NCI-H460 (cell line): ENCODE measurements at regions not wholly inside any gene's neighbourhood (a gene's known extent, or its start where the extent isn't known, plus 50 kb on each side); places are given as distances from the start of the nearest gene placed in this dataset.

Experiments used
- DNase-seq: peaks from one replicate; pipeline ENCODE4 v3.0.0-alpha.2; 2016; ENCODE audit warnings: low read depth; ENCODE audit errors: extremely low read depth

- no peak for DNase-seq
Observed at GRCh38 chr9:82923912-82924605, 138.9 kb downstream of the RASEF start.
